ENCODE measurements at regions not wholly inside any gene's neighbourhood (a gene's known extent, or its start where the extent isn't known, plus 50 kb on each side); places are given as distances from the start of the nearest gene placed in this dataset.

GRCh38 chr13:60627071-60627686 lies 230.2 kb downstream of the TDRD3 start:
- Histone ChIP-seq H3K4me1 (no peaks in the 10 kb centered on the region), H3K4me3 (no peak overlapping the region), H3K36me3 (no peaks in the 10 kb centered on the region), H3K27me3 (no peaks in the 10 kb centered on the region), H3K27ac (no peak overlapping the region), H3K9me3 (no peaks in the 10 kb centered on the region)
- TF ChIP-seq, protein P1, sequence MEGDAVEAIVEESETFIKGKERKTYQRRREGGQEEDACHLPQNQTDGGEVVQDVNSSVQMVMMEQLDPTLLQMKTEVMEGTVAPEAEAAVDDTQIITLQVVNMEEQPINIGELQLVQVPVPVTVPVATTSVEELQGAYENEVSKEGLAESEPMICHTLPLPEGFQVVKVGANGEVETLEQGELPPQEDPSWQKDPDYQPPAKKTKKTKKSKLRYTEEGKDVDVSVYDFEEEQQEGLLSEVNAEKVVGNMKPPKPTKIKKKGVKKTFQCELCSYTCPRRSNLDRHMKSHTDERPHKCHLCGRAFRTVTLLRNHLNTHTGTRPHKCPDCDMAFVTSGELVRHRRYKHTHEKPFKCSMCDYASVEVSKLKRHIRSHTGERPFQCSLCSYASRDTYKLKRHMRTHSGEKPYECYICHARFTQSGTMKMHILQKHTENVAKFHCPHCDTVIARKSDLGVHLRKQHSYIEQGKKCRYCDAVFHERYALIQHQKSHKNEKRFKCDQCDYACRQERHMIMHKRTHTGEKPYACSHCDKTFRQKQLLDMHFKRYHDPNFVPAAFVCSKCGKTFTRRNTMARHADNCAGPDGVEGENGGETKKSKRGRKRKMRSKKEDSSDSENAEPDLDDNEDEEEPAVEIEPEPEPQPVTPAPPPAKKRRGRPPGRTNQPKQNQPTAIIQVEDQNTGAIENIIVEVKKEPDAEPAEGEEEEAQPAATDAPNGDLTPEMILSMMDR (IDR thresholded peaks at IDR 0.05), result peak in 3 of 6 experiments; percentile 5 to 31 (median 21)
- no peak for TF ChIP-seq POLR2A (IDR thresholded peaks at IDR 0.05)
- no peak for DNase-seq

Small RNA genes in the stretch of these regions (small RNA-seq; reads per million reads assigned to genes)
- gene MIR3169 (0 reads per million in 2 donors), gene RNY3P5 (0 reads per million in 2 donors)

Measured in Peyer's patch (tissue), 4 donors.